Nephron progenitor cell (in vitro differentiated cells): ENCODE measurements at regions not wholly inside any gene's neighbourhood (a gene's known extent, or its start where the extent isn't known, plus 50 kb on each side); places are given as distances from the start of the nearest gene placed in this dataset.

Experiments used
- DNase-seq: peaks from one replicate; pipeline ENCODE4 v3.0.0; 2021
- H3K27ac Mint-ChIP-seq: 2 replicates; pipeline ENCODE4 v1.8.0; 2021; ENCODE audit warnings: mild to moderate bottlenecking, moderate library complexity, mixed read lengths
- H3K27me3 Mint-ChIP-seq: 2 replicates; pipeline ENCODE4 v1.8.0; 2021; ENCODE audit warnings: mild to moderate bottlenecking, low read depth, mixed read lengths; ENCODE audit not compliant: poor library complexity
- H3K36me3 Mint-ChIP-seq: 2 replicates; pipeline ENCODE4 v1.8.0; 2021; ENCODE audit warnings: low read depth, mixed read lengths
- H3K4me1 Mint-ChIP-seq: 2 replicates; pipeline ENCODE4 v1.8.0; 2021; ENCODE audit warnings: mixed read lengths
- H3K4me3 Mint-ChIP-seq: 2 replicates; pipeline ENCODE4 v1.8.0; 2021; ENCODE audit warnings: mild to moderate bottlenecking, moderate library complexity, mixed read lengths
- H3K9me3 Mint-ChIP-seq: 2 replicates; pipeline ENCODE4 v1.8.0; 2021; ENCODE audit warnings: mild to moderate bottlenecking, moderate library complexity, mixed read lengths
- CTCF ChIP-seq: fragments of 200-600 bp; sonication (generic); IDR thresholded peaks from 2 replicates; pipeline ENCODE4 v1.5.0; 2021; ENCODE audit warnings: antibody characterized with exemption

DNA sequence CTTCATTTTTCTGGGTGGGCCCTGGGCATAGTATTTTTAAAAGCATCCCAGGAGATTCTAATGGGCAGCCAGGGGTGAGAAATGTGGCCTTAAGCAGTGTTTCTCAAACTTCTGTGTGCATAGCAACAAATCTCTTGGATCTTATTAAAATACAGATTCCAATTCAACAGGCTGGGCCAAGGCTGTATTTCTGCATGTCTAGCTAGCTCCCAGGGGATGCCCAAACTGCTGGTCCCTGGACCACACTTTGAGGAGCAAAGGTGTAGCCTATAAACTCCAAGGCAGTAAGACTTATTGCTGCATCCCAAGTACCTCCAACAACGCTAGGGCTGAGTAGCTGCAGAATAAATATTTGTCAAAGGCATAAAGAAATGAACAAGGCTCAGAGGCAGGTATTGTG, 292.9 kb upstream of the ZMIZ1 start:
- no peak for TF ChIP-seq CTCF
- no peak for DNase-seq
- Mint-ChIP-seq H3K36me3 (no peaks in the 10 kb centered on the region), H3K4me3 (no peak overlapping the region), H3K4me1 (peaks cover 60% of the 10 kb centered on the region), H3K27ac (no peak overlapping the region), H3K9me3 (no peaks in the 10 kb centered on the region), H3K27me3 (no peaks in the 10 kb centered on the region)

- Mint-ChIP-seq H3K4me1 (peaks cover 64% of the 10 kb centered on the region), H3K36me3 (no peaks in the 10 kb centered on the region), H3K27me3 (no peaks in the 10 kb centered on the region), H3K4me3 (no peak overlapping the region), H3K9me3 (no peaks in the 10 kb centered on the region), H3K27ac (no peak overlapping the region)
- no peak for DNase-seq
- TF ChIP-seq CTCF, result no peak
These were observed 292.0 kb upstream of the ZMIZ1 start for GRCh38 chr10:78776756-78777155.

- DNase-seq, result peak; percentile 39
- H3K4me1 Mint-ChIP-seq, result peaks cover 58% of the 10 kb centered on the region
- H3K27ac Mint-ChIP-seq, result peak overlapping the region; percentile 50
- no peaks in the 10 kb centered on the region for H3K27me3 Mint-ChIP-seq
- H3K4me3 Mint-ChIP-seq, result no peak overlapping the region
- no peaks in the 10 kb centered on the region for H3K36me3 Mint-ChIP-seq
- H3K9me3 Mint-ChIP-seq, result no peaks in the 10 kb centered on the region
- no peak for TF ChIP-seq CTCF
These were observed 291.3 kb upstream of the ZMIZ1 start for GRCh38 chr10:78777466-78777865.

DNA sequence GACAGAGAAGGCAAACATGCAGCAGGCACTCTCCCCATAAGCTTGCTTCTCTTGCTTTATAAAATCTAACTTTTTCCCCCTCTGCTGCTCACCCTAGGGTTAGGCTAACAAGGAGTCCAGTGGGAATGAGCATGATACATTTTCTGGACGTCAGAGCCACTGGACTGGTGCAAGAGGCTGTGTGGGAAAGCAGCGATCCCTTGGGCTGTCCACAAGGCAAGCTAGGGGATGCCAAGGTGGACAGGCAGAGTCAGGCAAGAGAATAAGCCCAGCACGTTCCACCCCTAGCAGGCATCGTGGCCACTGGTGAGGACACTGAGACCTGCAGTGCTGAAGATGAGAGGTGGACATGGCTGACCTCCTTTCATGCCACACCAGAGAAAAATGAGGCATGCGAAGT, 290.9 kb upstream of the ZMIZ1 start:
- Mint-ChIP-seq H3K4me3 (no peak overlapping the region), H3K9me3 (no peaks in the 10 kb centered on the region), H3K27me3 (no peaks in the 10 kb centered on the region), H3K36me3 (no peaks in the 10 kb centered on the region), H3K4me1 (peaks cover 58% of the 10 kb centered on the region), H3K27ac (peak overlapping the region; percentile 50)
- TF ChIP-seq CTCF, result no peak
- DNase-seq, result no peak

DNA sequence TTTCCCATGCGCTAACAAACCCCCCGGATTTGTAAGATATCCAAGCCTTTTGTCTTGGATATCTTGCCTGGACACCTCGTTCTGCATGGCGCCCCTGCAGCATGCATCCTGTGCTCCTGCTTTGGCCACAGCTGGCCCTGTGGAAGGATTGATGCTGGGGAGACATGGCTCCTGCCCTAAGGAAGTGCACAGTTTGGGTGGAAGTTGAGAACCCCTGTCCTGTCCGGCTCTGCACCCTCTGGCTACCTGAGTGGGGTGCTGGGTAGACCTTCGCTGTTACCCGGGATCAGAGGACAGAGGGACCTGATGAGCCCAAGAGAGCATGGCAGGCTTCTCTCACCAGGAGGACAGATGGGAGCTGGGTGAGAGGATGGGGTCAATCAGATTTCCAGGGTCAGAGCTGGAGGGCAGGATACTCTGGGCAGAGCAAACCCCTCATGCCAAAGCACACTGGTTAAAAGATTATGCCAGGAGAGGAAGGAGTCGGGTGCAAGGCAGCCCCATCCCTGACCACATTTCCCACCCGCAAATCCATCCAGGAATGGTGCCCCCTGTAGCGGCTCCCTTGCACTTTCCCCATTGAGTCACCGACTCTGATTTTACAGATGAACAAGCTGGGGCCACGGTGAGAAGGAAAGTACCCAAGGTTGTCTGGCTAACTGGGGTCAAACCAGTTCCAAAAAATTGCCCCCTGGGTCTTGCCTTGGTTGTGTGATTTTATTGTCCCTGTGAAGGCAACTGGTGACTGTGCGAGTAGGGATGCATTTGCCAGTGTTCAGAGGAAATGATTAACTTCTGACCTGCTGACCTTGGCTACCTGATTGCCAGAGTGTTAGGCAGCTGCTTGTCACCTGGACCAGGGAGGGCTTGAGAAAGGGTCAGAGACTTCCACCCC, 290.1 kb upstream of the ZMIZ1 start:
- peaks cover 58% of the 10 kb centered on the region for H3K4me1 Mint-ChIP-seq
- no peak for TF ChIP-seq CTCF
- H3K27ac Mint-ChIP-seq, result no peak overlapping the region
- H3K4me3 Mint-ChIP-seq, result no peak overlapping the region
- peaks cover 4% of the 10 kb centered on the region for H3K9me3 Mint-ChIP-seq
- DNase-seq, result no peak
- peaks cover 4% of the 10 kb centered on the region for H3K36me3 Mint-ChIP-seq
- peaks cover 4% of the 10 kb centered on the region for H3K27me3 Mint-ChIP-seq

- H3K27ac Mint-ChIP-seq, result no peak overlapping the region
- peaks cover 58% of the 10 kb centered on the region for H3K4me1 Mint-ChIP-seq
- H3K9me3 Mint-ChIP-seq, result peaks cover 10% of the 10 kb centered on the region
- H3K4me3 Mint-ChIP-seq, result no peak overlapping the region
- peaks cover 9% of the 10 kb centered on the region for H3K27me3 Mint-ChIP-seq
- no peak for DNase-seq
- no peak for TF ChIP-seq CTCF
- H3K36me3 Mint-ChIP-seq, result peaks cover 7% of the 10 kb centered on the region
These were observed 289.3 kb upstream of the ZMIZ1 start for GRCh38 chr10:78779339-78779955.
